IMR-90 (cell line): ENCODE measurements at regions not wholly inside any gene's neighbourhood (a gene's known extent, or its start where the extent isn't known, plus 50 kb on each side); places are given as distances from the start of the nearest gene placed in this dataset.

Experiments
- ATAC-seq: fragments of 200-7000 bp; cut with Tn5 transposase; 2 replicates; pipeline ENCODE4 v1.9.1; 2020; ENCODE audit warnings: low read depth, mild to moderate bottlenecking, moderate library complexity
- BruUV-seq: library from RNA; stranded (reverse); fragments of 400-500 nt; replicated peaks from 2 replicates; lab custom pipeline; 2021; lab: Mats Ljungman, UMichigan
- CTCF ChIA-PET: fragments of 300-600 bp; formaldehyde crosslinking; extraction: SDS; loops from one replicate; lab custom pipeline; 2021; ENCODE audit warnings: antibody characterized with exemption; lab: Yijun Ruan, JAX
- POLR2A ChIA-PET: fragments of 300-600 bp; sonication (Branson Sonifier 250); formaldehyde crosslinking; loops from one replicate; lab custom pipeline; 2022; ENCODE audit warnings: antibody characterized with exemption; ENCODE audit not compliant: unreplicated experiment; lab: Charles Lee
- DNase-seq: peaks from one replicate; pipeline ENCODE4 v3.0.0; 2013
- H2AFZ ChIP-seq: replicated peaks from 2 replicates; pipeline ENCODE3; 2013; ENCODE audit warnings: low read length, mild to moderate bottlenecking; ENCODE audit not compliant: poor library complexity
- H2AK5ac ChIP-seq: 2 replicates; pipeline ENCODE4 v1.6.1; 2013; ENCODE audit warnings: low read depth, low read length, inconsistent platforms
- H2AK9ac ChIP-seq: replicated peaks from 2 replicates; pipeline ENCODE3; 2013; ENCODE audit warnings: mild to moderate bottlenecking, low read depth, low read length, moderate library complexity; ENCODE audit not compliant: poor library complexity
- H2BK120ac ChIP-seq: 2 replicates; pipeline ENCODE4 v1.6.1; 2013; ENCODE audit warnings: low read depth, low read length, inconsistent platforms
- H2BK15ac ChIP-seq: 3 replicates; pipeline ENCODE4 v1.6.1; 2013; ENCODE audit warnings: low read depth, low read length, inconsistent platforms
- H2BK20ac ChIP-seq: 2 replicates; pipeline ENCODE4 v1.6.1; 2013; ENCODE audit warnings: low read depth, mild to moderate bottlenecking, inconsistent platforms, low read length, moderate library complexity
- H2BK5ac ChIP-seq: 2 replicates; pipeline ENCODE4 v1.6.1; 2013; ENCODE audit warnings: mild to moderate bottlenecking, low read depth, low read length, inconsistent platforms; ENCODE audit not compliant: poor library complexity, severe bottlenecking
- H3K14ac ChIP-seq: replicated peaks from 2 replicates; pipeline ENCODE4 v1.6.1; 2013; ENCODE audit warnings: low read depth, low read length, inconsistent platforms
- H3K18ac ChIP-seq: 2 replicates; pipeline ENCODE4 v1.6.1; 2013; ENCODE audit warnings: low read depth, low read length, control low read depth
- H3K23ac ChIP-seq: 2 replicates; pipeline ENCODE4 v1.6.1; 2013; ENCODE audit warnings: low read depth, low read length, inconsistent platforms
- H3K27ac ChIP-seq: 2 replicates; pipeline ENCODE4 v1.5.1; 2013; ENCODE audit warnings: mild to moderate bottlenecking, control low read depth, low read length; ENCODE audit not compliant: insufficient read depth
- H3K27me3 ChIP-seq: 2 replicates; pipeline ENCODE4 v1.6.1; 2013; ENCODE audit warnings: low read length; ENCODE audit not compliant: control insufficient read depth, insufficient read depth
- H3K36me3 ChIP-seq: 2 replicates; pipeline ENCODE4 v1.6.1; 2013; ENCODE audit warnings: low read length, mixed read lengths; ENCODE audit not compliant: control insufficient read depth, insufficient read depth
- H3K4ac ChIP-seq: 2 replicates; pipeline ENCODE4 v1.6.1; 2013; ENCODE audit warnings: low read depth, low read length, inconsistent platforms
- H3K4me1 ChIP-seq: 2 replicates; pipeline ENCODE4 v1.6.1; 2013; ENCODE audit warnings: low read length, mixed read lengths; ENCODE audit not compliant: control insufficient read depth, insufficient read depth
- H3K4me2 ChIP-seq: 2 replicates; pipeline ENCODE4 v1.6.1; 2013; ENCODE audit warnings: low read depth, mild to moderate bottlenecking, control low read depth, low read length, moderate library complexity
- H3K4me3 ChIP-seq: 2 replicates; pipeline ENCODE4 v1.5.1; 2013; ENCODE audit warnings: low read depth, mild to moderate bottlenecking, control low read depth, low read length, moderate library complexity; ENCODE audit not compliant: insufficient read depth
- H3K56ac ChIP-seq: 2 replicates; pipeline ENCODE4 v1.6.1; 2013; ENCODE audit warnings: low read length, inconsistent platforms; ENCODE audit not compliant: insufficient read depth; ENCODE audit errors: extremely low read depth
- H3K79me1 ChIP-seq, 2 experiments: 2 replicates each; pipeline ENCODE4 v1.6.1; 2013; ENCODE audit warnings: low read length in 2 of 2, inconsistent platforms in 1 of 2, low read depth in 1 of 2
- H3K9ac ChIP-seq: 2 replicates; pipeline ENCODE4 v1.6.1; 2013; ENCODE audit warnings: low read depth, low read length, control low read depth
- H3K9me1 ChIP-seq: 2 replicates; pipeline ENCODE4 v1.6.1; 2013; ENCODE audit warnings: low read length, inconsistent platforms; ENCODE audit not compliant: insufficient read depth
- H3K9me3 ChIP-seq: 2 replicates; pipeline ENCODE4 v1.6.1; 2013; ENCODE audit warnings: low read length; ENCODE audit not compliant: control insufficient read depth, insufficient read depth
- H4K20me1 ChIP-seq: 2 replicates; pipeline ENCODE4 v1.6.1; 2013; ENCODE audit warnings: low read length, inconsistent platforms; ENCODE audit not compliant: insufficient read depth
- H4K5ac ChIP-seq: 2 replicates; pipeline ENCODE4 v1.6.1; 2013; ENCODE audit warnings: mild to moderate bottlenecking, low read depth, low read length, control low read depth
- H4K8ac ChIP-seq, 2 experiments: 2 replicates each; pipeline ENCODE4 v1.6.1; 2013; ENCODE audit warnings: low read depth in 2 of 2, low read length in 2 of 2, control low read depth in 1 of 2, inconsistent platforms in 1 of 2
- H4K91ac ChIP-seq: 2 replicates; pipeline ENCODE4 v1.6.1; 2013; ENCODE audit warnings: low read depth, low read length, inconsistent platforms; ENCODE audit not compliant: insufficient read depth
- BHLHE40 ChIP-seq: fragments of 150-350 bp; IDR thresholded peaks from 2 replicates; pipeline ENCODE4 v1.6.1; 2016; ENCODE audit warnings: mild to moderate bottlenecking, low read depth, low read length
- MXI1 ChIP-seq: IDR thresholded peaks from 2 replicates; pipeline ENCODE4 v1.6.1; 2012; ENCODE audit warnings: low read depth, mild to moderate bottlenecking, low read length, moderate library complexity, borderline replicate concordance
- RAD21 ChIP-seq: IDR thresholded peaks from 2 replicates; pipeline ENCODE4 v1.6.1; 2012; ENCODE audit warnings: low read length, improper control_type of control experiment
- WGBS, 2 experiments: methylation state at CpG; one replicate each; pipeline versions ENCODE4 v1.1.5 to v1.1.7; 2013; ENCODE audit warnings: missing lambda C conversion rate in 2 of 2; ENCODE audit not compliant: insufficient read length in 1 of 2; ENCODE audit errors: extremely low coverage in 2 of 2; 5-methylcytosine and 5-hydroxymethylcytosine counted together
- dilution Hi-C: fragments of 300-500 bp; cut with HindIII; formaldehyde crosslinking; loops from one replicate; pipeline ENCODE4 v1.14.3; 2018; ENCODE audit warnings: low sequenced_read_pairs; ENCODE audit not compliant: unreplicated experiment
- in situ Hi-C: fragments of 300-500 bp; cut with MboI; formaldehyde crosslinking; loops from 3 replicates; pipeline ENCODE4 v1.14.3; 2019; ENCODE audit warnings: low sequenced_read_pairs, inconsistent platforms, mixed read lengths
- intact Hi-C: fragments of 100-400 bp; cut with micrococcal nuclease; formaldehyde crosslinking; loops from 2 replicates; pipeline ENCODE4 v1.10.0; 2022

- no peak for DNase-seq
- CTCF ChIA-PET = no interaction called here
- Histone ChIP-seq H2BK5ac (no peak overlapping the region), H3K36me3 (no peaks in the 10 kb centered on the region), H4K91ac (no peak overlapping the region), H3K27ac (no peak overlapping the region), H2AFZ (no peak overlapping the region), H3K79me1 (no peaks in the 10 kb centered on the region), H2BK120ac (no peak overlapping the region), H4K20me1 (no peaks in the 10 kb centered on the region), H3K23ac (no peak overlapping the region), H2AK5ac (no peak overlapping the region), H3K14ac (no peak overlapping the region), H2BK15ac (no peak overlapping the region), H3K9me1 (no peaks in the 10 kb centered on the region), H3K9ac (no peak overlapping the region), H3K4ac (no peak overlapping the region), H2BK20ac (no peak overlapping the region), H3K18ac (no peak overlapping the region), H3K27me3 (peaks cover 5% of the 10 kb centered on the region; the same call in 1 of the 2 replicates), H4K8ac (no peak overlapping the region), H3K4me3 (no peak overlapping the region), H3K9me3 (no peaks in the 10 kb centered on the region), H3K4me1 (no peaks in the 10 kb centered on the region), H3K56ac (no peak overlapping the region), H2AK9ac (no peak overlapping the region), H4K5ac (no peak overlapping the region), H3K4me2 (no peak overlapping the region)
- TF ChIP-seq RAD21 (no peak), MXI1 (no peak), BHLHE40 (no peak)
- in situ Hi-C loops (no loop called here), intact Hi-C loops (no loop called here), dilution Hi-C loops (no loop called here)
- POLR2A ChIA-PET = no interaction called here
- no TSS peak for BruUV-seq
- 28% methylated on average over 4 of the region's 16 CpGs; no CpG with 5 or more reads in 1 of the 2 experiments for WGBS, 2 experiments
- ATAC-seq = no peak
These were observed 61.9 kb upstream of the CACUL1 start for GRCh38 chr10:118816471-118817168.
